ENCODE measurements at regions not wholly inside any gene's neighbourhood (a gene's known extent, or its start where the extent isn't known, plus 50 kb on each side); places are given as distances from the start of the nearest gene placed in this dataset.
"Not testable (repeated sequence)": the region's sequence is repeated elsewhere in the genome, so short reads cannot be mapped to it uniquely, and the experiment has no call there.

DNA sequence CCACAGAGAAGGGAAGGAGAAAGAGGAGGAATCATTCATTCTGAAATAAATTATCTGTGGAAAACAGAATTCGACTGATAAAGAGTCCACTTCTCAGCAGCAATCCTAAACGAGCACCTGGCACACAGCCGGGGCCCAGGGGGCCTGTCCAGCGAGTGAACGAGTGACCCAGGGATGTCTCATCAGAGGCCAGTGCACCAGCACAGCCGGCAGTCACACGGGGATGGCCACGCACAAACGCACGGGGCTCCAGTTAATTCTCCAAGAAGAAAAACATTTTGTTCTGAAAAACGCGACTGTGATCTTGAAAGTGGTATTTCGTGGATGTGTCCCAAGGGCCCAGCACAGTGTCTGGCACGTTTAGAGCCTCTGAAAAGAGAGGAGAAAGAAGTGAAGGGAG, 154.6 kb downstream of the BRD1 start:
- H3K4me3 ChIP-seq (ENCODE audit: control insufficient read depth, low read depth, low read length): no peak overlapping the region
- TF ChIP-seq, protein P1, sequence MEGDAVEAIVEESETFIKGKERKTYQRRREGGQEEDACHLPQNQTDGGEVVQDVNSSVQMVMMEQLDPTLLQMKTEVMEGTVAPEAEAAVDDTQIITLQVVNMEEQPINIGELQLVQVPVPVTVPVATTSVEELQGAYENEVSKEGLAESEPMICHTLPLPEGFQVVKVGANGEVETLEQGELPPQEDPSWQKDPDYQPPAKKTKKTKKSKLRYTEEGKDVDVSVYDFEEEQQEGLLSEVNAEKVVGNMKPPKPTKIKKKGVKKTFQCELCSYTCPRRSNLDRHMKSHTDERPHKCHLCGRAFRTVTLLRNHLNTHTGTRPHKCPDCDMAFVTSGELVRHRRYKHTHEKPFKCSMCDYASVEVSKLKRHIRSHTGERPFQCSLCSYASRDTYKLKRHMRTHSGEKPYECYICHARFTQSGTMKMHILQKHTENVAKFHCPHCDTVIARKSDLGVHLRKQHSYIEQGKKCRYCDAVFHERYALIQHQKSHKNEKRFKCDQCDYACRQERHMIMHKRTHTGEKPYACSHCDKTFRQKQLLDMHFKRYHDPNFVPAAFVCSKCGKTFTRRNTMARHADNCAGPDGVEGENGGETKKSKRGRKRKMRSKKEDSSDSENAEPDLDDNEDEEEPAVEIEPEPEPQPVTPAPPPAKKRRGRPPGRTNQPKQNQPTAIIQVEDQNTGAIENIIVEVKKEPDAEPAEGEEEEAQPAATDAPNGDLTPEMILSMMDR (IDR thresholded peaks at IDR 0.05; ENCODE audit: control insufficient read depth, insufficient read depth, low read depth, low read length, missing control alignments): no peak
- no peak for DNase-seq (ENCODE audit: low read depth)

DNA sequence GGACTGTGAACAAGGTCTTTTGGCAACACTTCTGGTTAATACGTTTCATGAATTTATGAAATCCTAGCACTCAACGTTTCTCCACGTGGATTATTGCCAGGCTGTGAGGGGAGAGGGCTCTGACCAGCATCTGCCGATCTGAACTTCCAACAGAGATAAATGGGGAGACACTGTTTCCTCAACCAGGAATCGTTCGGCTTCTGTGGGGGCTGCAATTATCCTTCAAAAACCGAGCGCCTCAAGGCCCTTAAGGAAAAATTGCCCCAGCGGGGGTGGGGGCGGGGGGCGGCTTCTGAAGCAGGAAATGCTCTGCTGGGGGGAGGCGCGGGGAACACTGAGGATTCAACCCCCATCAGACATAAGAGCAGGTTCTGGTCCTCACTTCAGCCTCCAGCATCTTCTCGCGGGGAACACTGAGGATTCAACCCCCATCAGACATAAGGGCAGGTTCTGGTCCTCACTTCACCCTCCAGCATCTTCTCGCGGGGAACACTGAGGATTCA, 155.6 kb downstream of the BRD1 start:
- H3K4me3 ChIP-seq (ENCODE audit: control insufficient read depth, low read depth, low read length): no peak overlapping the region
- TF ChIP-seq, protein P1 (IDR thresholded peaks at IDR 0.05; ENCODE audit: control insufficient read depth, insufficient read depth, low read depth, low read length, missing control alignments): no peak

DNA sequence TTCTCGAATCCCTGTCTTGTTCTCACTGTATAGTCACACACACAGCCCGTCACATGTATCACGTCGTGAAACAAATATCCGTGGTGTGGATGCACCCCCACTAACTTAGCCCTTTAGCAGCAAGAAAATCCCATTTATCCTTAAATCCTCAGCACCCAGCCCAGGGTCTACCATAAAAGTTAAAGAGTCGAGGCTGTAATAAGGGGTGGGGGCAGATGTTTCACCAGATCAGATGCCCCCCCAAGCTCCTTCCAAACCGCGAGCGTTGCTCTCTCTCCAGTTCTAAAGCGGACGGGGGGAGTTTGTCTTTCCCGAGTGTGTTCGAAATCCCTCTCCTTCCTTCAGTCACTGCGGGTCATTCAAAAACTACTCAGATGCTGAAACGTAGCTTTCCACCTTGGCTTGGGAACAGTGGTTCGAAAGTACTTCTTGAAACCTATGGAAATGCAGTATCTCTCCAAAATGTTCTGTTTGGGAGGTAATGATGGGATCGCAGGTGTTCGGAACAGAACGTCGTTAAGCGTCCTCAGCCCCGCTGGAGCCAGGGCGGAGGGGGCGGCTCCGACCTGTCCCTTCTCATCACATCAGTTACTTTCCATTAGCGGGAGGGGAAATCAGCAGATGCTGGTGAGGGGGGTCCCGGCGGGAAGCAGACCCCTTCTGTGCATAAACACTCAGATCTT, 156.2 kb downstream of the BRD1 start:
- no peak for DNase-seq (ENCODE audit: low read depth)
- no peak overlapping the region for H3K4me3 ChIP-seq (ENCODE audit: control insufficient read depth, low read depth, low read length)
- TF ChIP-seq, protein P1 (IDR thresholded peaks at IDR 0.05; ENCODE audit: control insufficient read depth, insufficient read depth, low read depth, low read length, missing control alignments): no peak

More for the DNA sequence above, 155.6 kb downstream of the BRD1 start:
- DNase-seq (ENCODE audit: low read depth): no peak

DNA sequence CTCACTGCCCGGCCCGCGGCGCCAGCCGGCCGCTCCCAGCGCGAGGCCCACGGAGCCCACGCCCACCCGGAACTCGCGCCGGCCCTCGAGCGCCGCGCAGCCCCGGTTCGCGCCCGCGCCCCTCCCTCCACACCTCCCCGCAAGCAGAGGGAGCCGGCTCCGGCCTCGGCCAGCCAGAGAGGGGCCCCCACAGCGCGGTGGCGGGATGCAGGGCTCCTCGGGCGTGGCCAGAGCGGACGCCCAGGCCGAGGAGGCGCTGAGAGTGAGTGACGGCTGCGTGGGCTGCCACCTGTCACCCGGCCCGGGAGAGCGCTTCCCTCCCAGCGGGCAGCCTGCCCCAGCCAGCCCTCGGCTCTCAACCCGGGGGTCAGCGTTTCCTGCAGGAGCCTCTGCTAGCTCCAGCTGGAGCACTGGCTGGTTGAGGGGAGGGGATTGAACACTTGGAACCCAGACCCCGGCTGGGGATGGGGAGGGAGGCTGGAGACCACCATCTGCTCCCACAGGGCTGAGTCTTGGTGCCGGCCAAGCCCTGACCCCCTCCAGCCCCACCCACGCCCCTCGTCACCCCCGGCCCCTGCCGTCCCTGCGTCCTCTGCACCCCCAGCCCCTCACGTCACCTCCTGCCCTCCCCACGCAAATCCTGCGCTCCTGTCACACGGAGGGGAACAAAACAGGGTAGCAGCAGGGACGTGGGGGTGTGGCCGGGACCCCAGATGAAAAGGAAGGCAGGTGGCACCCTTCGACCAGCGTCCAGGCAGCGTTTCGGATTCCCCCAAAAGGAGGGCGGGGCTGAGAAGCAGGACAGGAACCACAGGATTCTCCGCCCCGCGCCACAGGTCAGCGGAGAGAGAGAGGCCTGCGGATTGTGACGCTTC, 157.0 kb downstream of the BRD1 start:
- no peak for DNase-seq (ENCODE audit: low read depth)
- no peak overlapping the region for H3K4me3 ChIP-seq (ENCODE audit: control insufficient read depth, low read depth, low read length)
- TF ChIP-seq, protein P1 (IDR thresholded peaks at IDR 0.05; ENCODE audit: control insufficient read depth, insufficient read depth, low read depth, low read length, missing control alignments): no peak

DNA sequence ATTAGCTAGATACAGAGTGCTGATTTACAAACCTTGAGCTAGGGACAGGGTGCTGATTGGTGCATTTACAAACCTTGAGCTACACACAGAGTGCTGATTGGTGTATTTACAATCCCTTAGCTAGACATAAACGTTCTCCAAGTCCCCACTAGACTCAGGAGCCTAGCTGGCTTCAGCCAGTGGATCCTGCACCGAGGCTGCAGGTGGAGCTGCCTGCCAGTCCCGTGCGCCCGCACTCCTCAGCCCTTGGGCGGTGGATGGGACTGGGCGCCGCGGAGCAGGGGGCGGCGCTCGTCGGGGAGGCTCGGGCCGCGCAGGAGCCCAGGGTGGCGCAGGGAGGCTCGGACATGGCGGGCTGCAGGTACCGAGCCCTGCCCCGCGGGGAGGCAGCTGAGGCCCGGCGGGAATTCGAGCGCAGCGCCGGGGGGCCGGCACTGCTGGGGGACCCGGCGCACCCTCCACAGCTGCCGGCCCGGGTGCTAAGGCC, 157.7 kb downstream of the BRD1 start:
- H3K4me3 ChIP-seq (ENCODE audit: control insufficient read depth, low read depth, low read length); DNase-seq (ENCODE audit: low read depth): not testable (repeated sequence)

DNA sequence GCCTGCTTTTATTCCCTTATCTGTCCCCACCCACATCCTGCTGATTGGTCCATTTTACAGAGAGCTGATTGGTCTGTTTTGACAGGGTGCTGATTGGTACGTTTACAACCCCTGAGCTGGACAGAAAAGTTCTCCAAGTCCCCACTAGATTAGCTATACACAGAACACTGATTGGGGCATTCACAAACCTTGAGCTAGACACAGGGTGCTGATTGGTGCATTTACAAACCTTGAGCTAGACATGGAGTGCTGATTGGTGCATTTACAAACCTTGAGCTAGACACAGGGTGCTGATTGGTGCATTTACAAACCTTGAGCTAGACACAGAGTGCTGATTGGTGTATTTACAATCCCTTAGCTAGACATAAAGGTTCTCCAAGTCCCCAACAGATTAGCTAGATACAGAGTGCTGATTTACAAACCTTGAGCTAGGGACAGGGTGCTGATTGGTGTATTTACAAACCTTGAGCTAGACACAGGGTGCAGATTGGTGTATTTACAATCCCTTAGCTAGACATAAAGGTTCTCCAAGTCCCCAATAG, 158.2 kb downstream of the BRD1 start:
- not testable (repeated sequence) for DNase-seq (ENCODE audit: low read depth); H3K4me3 ChIP-seq (ENCODE audit: control insufficient read depth, low read depth, low read length)

DNA sequence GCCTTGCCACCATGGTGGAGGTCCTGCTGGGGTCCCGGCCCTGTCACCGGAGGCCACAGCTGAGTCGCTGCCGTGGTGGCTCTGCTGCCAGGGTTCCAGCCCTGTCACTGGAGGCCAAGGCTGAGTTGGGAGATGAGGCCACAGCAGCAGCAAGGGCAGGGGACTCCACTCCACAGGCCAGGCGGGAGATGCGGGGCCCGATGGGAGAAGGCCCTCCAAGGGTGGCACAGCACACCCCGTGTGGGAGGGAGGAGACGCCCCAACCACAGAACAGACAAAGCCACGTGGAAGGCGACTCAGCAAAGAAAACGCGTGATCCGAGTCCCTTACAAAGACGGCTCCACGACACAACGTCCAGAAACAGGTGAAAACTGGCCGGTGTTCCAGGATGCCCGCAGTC, 159.3 kb downstream of the BRD1 start:
- no peak for DNase-seq (ENCODE audit: low read depth)
- TF ChIP-seq, protein P1 (IDR thresholded peaks at IDR 0.05; ENCODE audit: control insufficient read depth, insufficient read depth, low read depth, low read length, missing control alignments): no peak
- no peak overlapping the region for H3K4me3 ChIP-seq (ENCODE audit: control insufficient read depth, low read depth, low read length)

Data from AG09309 (cell line).